Gastroesophageal sphincter (tissue), 4 donors: ENCODE measurements at regions not wholly inside any gene's neighbourhood (a gene's known extent, or its start where the extent isn't known, plus 50 kb on each side); places are given as distances from the start of the nearest gene placed in this dataset.

Experiments used
- ATAC-seq: fragments of 150-250 bp; one replicate; pipeline ENCODE4 v1.9.1; 2016; ENCODE audit warnings: mild to moderate bottlenecking, moderate library complexity
- H3K27ac ChIP-seq, 4 donors: fragments of 200-600 bp; sonication (generic) in 3 of 4; 1 replicate in 3 of 4; 2 replicates in 1 of 4; pipeline ENCODE4 v1.5.1; 2016 to 2019
- H3K27me3 ChIP-seq: fragments of 200-600 bp; sonication (generic); one replicate; pipeline ENCODE4 v1.5.1; 2019
- H3K36me3 ChIP-seq, 2 donors: fragments of 200-600 bp; sonication (generic); one replicate each; pipeline ENCODE4 v1.5.1; 2019; ENCODE audit warnings: control low read depth in 1 of 2
- H3K4me1 ChIP-seq, 3 donors: fragments of 200-600 bp; sonication (generic); 1 replicate in 2 of 3; 2 replicates in 1 of 3; pipeline ENCODE4 v1.5.1; 2016 to 2019; ENCODE audit warnings: control low read depth in 2 of 3
- H3K4me3 ChIP-seq, 2 donors: fragments of 200-600 bp; sonication (generic); one replicate each; pipeline ENCODE4 v1.5.1; 2019; ENCODE audit warnings: mild to moderate bottlenecking in 1 of 2, moderate library complexity in 1 of 2
- H3K9me3 ChIP-seq, 3 donors: fragments of 200-600 bp; sonication (generic); one replicate each; pipeline ENCODE4 v1.5.1; 2017 to 2019; ENCODE audit warnings: control low read depth in 2 of 3
- EP300 ChIP-seq: sonication (generic); formaldehyde crosslinking; IDR thresholded peaks from one replicate; pipeline ENCODE4 v1.6.1; 2017; ENCODE audit warnings: antibody characterized with exemption, mild to moderate bottlenecking
- POLR2A ChIP-seq, 2 donors: fragments of 450-650 bp; IDR thresholded peaks; one replicate each; pipeline ENCODE4 v1.6.1; 2017; ENCODE audit warnings: antibody characterized with exemption in 2 of 2, mild to moderate bottlenecking in 2 of 2, moderate library complexity in 1 of 2
- POLR2AphosphoS5 ChIP-seq: sonication (generic); formaldehyde crosslinking; IDR thresholded peaks from one replicate; pipeline ENCODE4 v1.6.1; 2017; ENCODE audit warnings: antibody characterized with exemption
- WGBS, 2 donors: methylation state at CpG; one replicate each; pipeline ENCODE4 v1.1.5; 2018; ENCODE audit warnings: low coverage in 1 of 2; 5-methylcytosine and 5-hydroxymethylcytosine counted together
- TF ChIP-seq, protein P1 (sequence below), 4 experiments: fragments of 200-600 bp in 2 of 4; fragments of 450-650 bp in 2 of 4; sonication (generic) in 1 of 4; IDR thresholded peaks; one replicate each; pipeline ENCODE4 v1.5.1; 2017 to 2019; ENCODE audit warnings: antibody characterized with exemption in 4 of 4, mild to moderate bottlenecking in 2 of 4, moderate library complexity in 2 of 4

- ATAC-seq = no peak
- 20% methylated on average over 1 of the region's 7 CpGs; no CpG with 5 or more reads in 1 of the 2 donors for WGBS, 2 donors
- Histone ChIP-seq H3K9me3 (no peaks in the 10 kb centered on the region), H3K4me3 (no peak overlapping the region), H3K4me1 (peaks cover 0 to 8% (median 0%) of the 10 kb centered on the region in 3 donors), H3K36me3 (no peaks in the 10 kb centered on the region), H3K27me3 (peaks cover 49% of the 10 kb centered on the region), H3K27ac (no peak overlapping the region)
- no peak for TF ChIP-seq POLR2AphosphoS5
- TF ChIP-seq, protein P1, sequence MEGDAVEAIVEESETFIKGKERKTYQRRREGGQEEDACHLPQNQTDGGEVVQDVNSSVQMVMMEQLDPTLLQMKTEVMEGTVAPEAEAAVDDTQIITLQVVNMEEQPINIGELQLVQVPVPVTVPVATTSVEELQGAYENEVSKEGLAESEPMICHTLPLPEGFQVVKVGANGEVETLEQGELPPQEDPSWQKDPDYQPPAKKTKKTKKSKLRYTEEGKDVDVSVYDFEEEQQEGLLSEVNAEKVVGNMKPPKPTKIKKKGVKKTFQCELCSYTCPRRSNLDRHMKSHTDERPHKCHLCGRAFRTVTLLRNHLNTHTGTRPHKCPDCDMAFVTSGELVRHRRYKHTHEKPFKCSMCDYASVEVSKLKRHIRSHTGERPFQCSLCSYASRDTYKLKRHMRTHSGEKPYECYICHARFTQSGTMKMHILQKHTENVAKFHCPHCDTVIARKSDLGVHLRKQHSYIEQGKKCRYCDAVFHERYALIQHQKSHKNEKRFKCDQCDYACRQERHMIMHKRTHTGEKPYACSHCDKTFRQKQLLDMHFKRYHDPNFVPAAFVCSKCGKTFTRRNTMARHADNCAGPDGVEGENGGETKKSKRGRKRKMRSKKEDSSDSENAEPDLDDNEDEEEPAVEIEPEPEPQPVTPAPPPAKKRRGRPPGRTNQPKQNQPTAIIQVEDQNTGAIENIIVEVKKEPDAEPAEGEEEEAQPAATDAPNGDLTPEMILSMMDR (IDR thresholded peaks at IDR 0.05) = no peak
- TF ChIP-seq POLR2A (IDR thresholded peaks at IDR 0.05) = no peak
- no peak for TF ChIP-seq EP300
Observed at GRCh38 chr1:18580047-18580446, 50.6 kb upstream of the PAX7 start.

GRCh38 chr1:18580691-18581419 lies 49.8 kb upstream of the PAX7 start:
- no peak for ATAC-seq
- Histone ChIP-seq H3K4me3 (no peak overlapping the region), H3K4me1 (peaks cover 0 to 8% (median 0%) of the 10 kb centered on the region in 3 donors), H3K36me3 (no peaks in the 10 kb centered on the region), H3K27me3 (peaks cover 47% of the 10 kb centered on the region), H3K27ac (no peak overlapping the region), H3K9me3 (no peaks in the 10 kb centered on the region)
- WGBS, 2 donors = 45 to 48% methylated on average over 2 to 11 of the region's 13 CpGs
- TF ChIP-seq, protein P1 (IDR thresholded peaks at IDR 0.05) = no peak
- TF ChIP-seq POLR2AphosphoS5 = no peak
- TF ChIP-seq EP300 = no peak
- no peak for TF ChIP-seq POLR2A (IDR thresholded peaks at IDR 0.05)
